B cell (primary cell): ENCODE measurements at regions not wholly inside any gene's neighbourhood (a gene's known extent, or its start where the extent isn't known, plus 50 kb on each side); places are given as distances from the start of the nearest gene placed in this dataset.

Experiments used
- ATAC-seq: fragments of 200-7000 bp; cut with Tn5 transposase; one replicate; pipeline ENCODE4 v1.10.0; 2021; ENCODE audit warnings: low read depth, mild to moderate bottlenecking, moderate number of reproducible peaks, moderate library complexity
- CTCF ChIA-PET: fragments of 350-600 bp; sonication (Branson Sonifier 250); formaldehyde crosslinking; loops from one replicate; lab custom pipeline; 2021; ENCODE audit warnings: antibody characterized with exemption, inconsistent platforms; lab: Charles Lee
- POLR2A ChIA-PET: fragments of 350-600 bp; sonication (Branson Sonifier 250); formaldehyde crosslinking; loops from one replicate; lab custom pipeline; 2021; ENCODE audit warnings: antibody characterized with exemption; lab: Charles Lee
- DNase-seq: peaks from one replicate; pipeline ENCODE4 v3.0.0; 2013
- H2AFZ ChIP-seq: 2 replicates; pipeline ENCODE4 v1.6.1; 2012; ENCODE audit warnings: mild to moderate bottlenecking, low read depth, low read length; ENCODE audit not compliant: insufficient read depth, poor library complexity, severe bottlenecking
- H3K27ac ChIP-seq, 2 donors: 1 replicate in 1 of 2; 2 replicates in 1 of 2; pipeline ENCODE4 v1.5.1; 2012 to 2013; ENCODE audit warnings: low read length in 2 of 2, mild to moderate bottlenecking in 2 of 2, moderate library complexity in 1 of 2
- H3K27me3 ChIP-seq, 4 experiments: fragments of 200-600 bp in 1 of 4; sonication (generic) in 1 of 4; replicated peaks in 1 of 4; 1 replicate in 2 of 4; 2 replicates in 2 of 4; pipeline versions ENCODE4 v1.6.1 to v1.7.0; 2013 to 2016; ENCODE audit warnings: low read length in 3 of 4, mild to moderate bottlenecking in 2 of 4, mixed read lengths in 1 of 4, moderate library complexity in 1 of 4; ENCODE audit not compliant: insufficient read depth in 4 of 4, control insufficient read depth in 3 of 4; ENCODE audit errors: control extremely low read depth in 1 of 4
- H3K36me3 ChIP-seq, 2 experiments: replicated peaks in 1 of 2; 1 replicate in 1 of 2; 2 replicates in 1 of 2; pipeline versions ENCODE4 v1.6.1 to v1.7.1; 2013; ENCODE audit warnings: low read length in 1 of 2; ENCODE audit not compliant: insufficient read depth in 2 of 2, control insufficient read depth in 1 of 2; ENCODE audit errors: control extremely low read depth in 1 of 2, extremely low read depth in 1 of 2
- H3K4me1 ChIP-seq, 2 donors: fragments of 200-600 bp in 1 of 2; sonication (generic) in 1 of 2; 1 replicate in 1 of 2; 2 replicates in 1 of 2; pipeline versions ENCODE4 v1.5.1 to v1.6.1; 2013 to 2017; ENCODE audit warnings: low read length in 2 of 2; ENCODE audit not compliant: control insufficient read depth in 2 of 2, insufficient read depth in 2 of 2
- H3K4me2 ChIP-seq: replicated peaks from 2 replicates; pipeline ENCODE3; 2012; ENCODE audit warnings: mild to moderate bottlenecking, low read depth, low read length; ENCODE audit not compliant: poor library complexity, severe bottlenecking
- H3K4me3 ChIP-seq, 5 experiments: fragments of 200-600 bp in 1 of 5; sonication (generic) in 1 of 5; 1 replicate in 3 of 5; 2 replicates in 2 of 5; pipeline versions ENCODE4 v1.5.1 to v1.7.0; 2011 to 2016; ENCODE audit warnings: low read length in 4 of 5, mild to moderate bottlenecking in 4 of 5, low read depth in 2 of 5, control low read depth in 1 of 5, moderate library complexity in 1 of 5; ENCODE audit not compliant: insufficient read depth in 1 of 5; ENCODE audit errors: control extremely low read depth in 1 of 5, extremely low read depth in 1 of 5
- H3K79me2 ChIP-seq: fragments of 200-600 bp; sonication (generic); one replicate; pipeline ENCODE4 v1.6.0; 2016; ENCODE audit warnings: low read length; ENCODE audit not compliant: control insufficient read depth, insufficient read depth
- H3K9ac ChIP-seq: fragments of 200-600 bp; sonication (generic); 2 replicates; pipeline ENCODE4 v1.6.1; 2017; ENCODE audit warnings: mild to moderate bottlenecking, low read length, moderate library complexity
- H3K9me3 ChIP-seq, 3 donors: one replicate each; pipeline versions ENCODE4 v1.6.1 to v1.7.1; 2013; ENCODE audit warnings: low read length in 2 of 3; ENCODE audit not compliant: control insufficient read depth in 2 of 3, insufficient read depth in 1 of 3; ENCODE audit errors: control extremely low read depth in 1 of 3
- H4K20me1 ChIP-seq: 2 replicates; pipeline ENCODE4 v1.6.0; 2012; ENCODE audit warnings: mild to moderate bottlenecking, low read length; ENCODE audit not compliant: insufficient read depth, control insufficient read depth, poor library complexity, severe bottlenecking
- H3K27ac Mint-ChIP-seq: one replicate; pipeline ENCODE4 v1.8.0; 2021; ENCODE audit warnings: mixed read lengths
- H3K27me3 Mint-ChIP-seq: one replicate; pipeline ENCODE4 v1.8.0; 2021; ENCODE audit warnings: mixed read lengths
- H3K4me1 Mint-ChIP-seq: one replicate; pipeline ENCODE4 v1.8.0; 2021; ENCODE audit warnings: mixed read lengths
- H3K4me3 Mint-ChIP-seq: one replicate; pipeline ENCODE4 v1.8.0; 2021; ENCODE audit warnings: mixed read lengths
- H3K9me3 Mint-ChIP-seq: one replicate; pipeline ENCODE4 v1.8.0; 2022; ENCODE audit warnings: mixed read lengths; ENCODE audit not compliant: insufficient read depth
- CTCF ChIP-seq: fragments of 200-600 bp; IDR thresholded peaks from one replicate; pipeline ENCODE4 v1.8.0; 2022; ENCODE audit warnings: antibody characterized with exemption, mild to moderate bottlenecking
- EZH2 ChIP-seq: IDR thresholded peaks from 2 replicates; pipeline ENCODE4 v1.6.1; 2012; ENCODE audit warnings: borderline replicate concordance, low read depth, mild to moderate bottlenecking, moderate library complexity, low read length; ENCODE audit not compliant: insufficient read depth, poor library complexity, severe bottlenecking
- WGBS: methylation state at CpG from one replicate; pipeline ENCODE4 v1.1.5; 2013; ENCODE audit warnings: missing lambda C conversion rate; ENCODE audit not compliant: insufficient coverage; 5-methylcytosine and 5-hydroxymethylcytosine counted together
- intact Hi-C: fragments of 100-400 bp; cut with micrococcal nuclease; formaldehyde crosslinking; loops from one replicate; pipeline ENCODE4 v1.10.0; 2022

DNA sequence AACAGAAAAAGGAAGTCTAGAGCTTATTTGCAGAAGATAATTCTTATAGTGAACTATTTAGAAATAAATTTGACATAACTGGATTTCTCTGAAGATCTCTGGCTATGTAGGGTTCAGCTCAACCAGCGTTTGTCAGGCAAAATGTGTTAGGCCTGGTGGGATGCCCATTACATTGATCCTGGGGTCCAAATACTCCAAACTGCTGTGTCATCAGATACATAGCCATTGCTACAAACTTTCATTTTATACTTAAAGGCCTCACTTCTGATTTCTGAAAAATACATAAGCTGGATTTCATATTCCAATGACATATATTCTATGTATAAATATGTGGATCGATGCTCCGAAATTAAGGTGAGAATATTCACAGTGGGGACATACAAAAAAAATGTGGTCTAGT, 1958.9 kb upstream of the TENM3 start:
- Histone ChIP-seq H3K9ac (no peak overlapping the region), H3K4me1 (no peaks in the 10 kb centered on the region), H3K4me2 (no peak overlapping the region), H3K9me3 (no peaks in the 10 kb centered on the region), H4K20me1 (no peaks in the 10 kb centered on the region), H3K4me3 (no peak overlapping the region), H3K79me2 (no peaks in the 10 kb centered on the region), H2AFZ (no peak overlapping the region), H3K27ac (no peak overlapping the region), H3K27me3 (no peaks in the 10 kb centered on the region), H3K36me3 (no peaks in the 10 kb centered on the region)
- ChIA-PET CTCF (no interaction called here), POLR2A (no interaction called here)
- WGBS, result no CpG with 5 or more reads among the region's 3 CpGs
- H3K27ac Mint-ChIP-seq, result no peak overlapping the region
- H3K4me3 Mint-ChIP-seq, result no peak overlapping the region
- no peaks in the 10 kb centered on the region for H3K9me3 Mint-ChIP-seq
- no peaks in the 10 kb centered on the region for H3K4me1 Mint-ChIP-seq
- ATAC-seq (no peak), DNase-seq (no peak)
- intact Hi-C loops, result no loop called here
- TF ChIP-seq EZH2 (no peak), CTCF (no peak)
- H3K27me3 Mint-ChIP-seq, result no peaks in the 10 kb centered on the region

DNA sequence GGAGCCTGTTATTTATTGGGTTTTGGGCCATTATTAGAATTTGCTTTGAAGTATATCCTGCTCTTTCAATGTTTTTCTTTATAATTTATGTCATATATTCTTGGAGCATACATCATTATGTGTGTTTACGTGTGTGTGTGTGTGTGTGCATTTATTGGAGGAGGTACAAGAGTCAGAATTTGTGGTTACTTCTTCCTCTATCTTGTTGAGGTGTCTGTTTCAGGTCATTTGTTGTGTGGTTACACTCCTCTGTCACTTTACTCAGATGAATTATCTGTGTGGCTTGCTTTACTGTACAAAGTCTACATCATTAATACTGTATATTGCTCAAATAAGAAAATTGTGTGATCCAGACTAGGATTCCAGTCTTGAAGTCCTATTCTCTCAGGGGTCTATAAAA, 1957.4 kb upstream of the TENM3 start:
- intact Hi-C loops, result no loop called here
- Mint-ChIP-seq H3K4me1 (no peaks in the 10 kb centered on the region), H3K4me3 (no peak overlapping the region), H3K27ac (no peak overlapping the region), H3K9me3 (no peaks in the 10 kb centered on the region), H3K27me3 (no peaks in the 10 kb centered on the region)
- WGBS, result no CpG with 5 or more reads among the region's 1 CpG
- CTCF ChIA-PET, result no interaction called here
- Histone ChIP-seq H2AFZ (no peak overlapping the region), H4K20me1 (no peaks in the 10 kb centered on the region), H3K27me3 (no peaks in the 10 kb centered on the region), H3K4me3 (no peak overlapping the region), H3K4me2 (no peak overlapping the region), H3K36me3 (no peaks in the 10 kb centered on the region), H3K9ac (no peak overlapping the region), H3K27ac (no peak overlapping the region), H3K4me1 (no peaks in the 10 kb centered on the region), H3K9me3 (no peaks in the 10 kb centered on the region), H3K79me2 (no peaks in the 10 kb centered on the region)
- DNase-seq (no peak), ATAC-seq (no peak)
- POLR2A ChIA-PET, result no interaction called here
- TF ChIP-seq CTCF (no peak), EZH2 (no peak)
